Uterus (tissue), 2 donors: ENCODE measurements at regions not wholly inside any gene's neighbourhood (a gene's known extent, or its start where the extent isn't known, plus 50 kb on each side); places are given as distances from the start of the nearest gene placed in this dataset.

Experiments used
- CTCF ChIP-seq, 4 experiments: fragments of 200-600 bp in 2 of 4; fragments of 450-650 bp in 2 of 4; sonication (generic) in 2 of 4; IDR thresholded peaks; one replicate each; pipeline ENCODE4 v1.5.1; 2016 to 2019; ENCODE audit warnings: antibody characterized with exemption in 4 of 4, mild to moderate bottlenecking in 2 of 4, moderate library complexity in 1 of 4
- POLR2A ChIP-seq, 2 donors: fragments of 450-650 bp; IDR thresholded peaks; one replicate each; pipeline ENCODE4 v1.6.1; 2016; ENCODE audit warnings: antibody characterized with exemption in 2 of 2, mild to moderate bottlenecking in 1 of 2, moderate library complexity in 1 of 2

DNA sequence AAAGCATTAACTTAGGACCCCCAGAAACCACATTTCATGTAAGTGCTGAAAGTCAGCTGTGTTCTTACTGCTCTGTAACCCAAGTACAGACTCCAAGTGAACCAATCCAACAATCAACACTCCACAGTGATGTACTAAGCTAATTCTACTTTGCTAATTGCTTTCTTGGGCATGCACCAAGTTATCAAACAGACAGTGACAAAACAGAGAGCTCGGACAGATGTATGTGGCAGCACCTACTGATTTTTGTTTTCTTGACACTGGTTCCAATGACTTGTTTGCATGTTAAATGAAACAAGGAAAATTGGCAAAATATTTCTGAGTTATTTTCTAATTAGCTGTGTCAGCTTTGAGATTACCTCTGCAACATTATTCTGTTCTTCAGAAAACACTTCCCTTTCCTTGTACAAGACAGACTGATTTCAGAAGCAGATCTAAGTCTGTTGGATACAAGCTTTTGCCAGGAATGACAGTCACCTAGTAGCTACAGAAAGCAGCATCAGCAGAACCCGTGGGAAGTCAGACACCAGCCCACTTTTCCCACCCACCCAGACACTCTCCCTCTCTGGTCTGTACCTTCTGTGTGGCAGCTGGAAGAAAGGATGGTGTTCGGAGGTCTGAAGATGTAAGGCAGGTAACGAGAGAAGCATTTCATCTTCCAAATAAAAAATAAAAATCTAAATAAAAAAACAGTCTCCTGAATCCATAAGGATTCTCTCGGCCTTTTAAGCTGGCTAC lies 176.7 kb upstream of the PPP2R2B start:
- TF ChIP-seq CTCF (IDR thresholded peaks at IDR 0.05) (no peak), POLR2A (IDR thresholded peaks at IDR 0.05) (no peak)
